Mesenchymal stem cell (in vitro differentiated cells and primary cell): ENCODE measurements at regions not wholly inside any gene's neighbourhood (a gene's known extent, or its start where the extent isn't known, plus 50 kb on each side); places are given as distances from the start of the nearest gene placed in this dataset.
"Not testable (repeated sequence)": the region's sequence is repeated elsewhere in the genome, so short reads cannot be mapped to it uniquely, and the experiment has no call there.

Source experiments
- DNase-seq: peaks from one replicate; pipeline ENCODE4 v3.0.0-alpha.2; 2013
- H2AFZ ChIP-seq: one replicate; pipeline ENCODE4 v1.6.1; 2013; ENCODE audit warnings: low read depth, mild to moderate bottlenecking, control low read depth, inconsistent platforms, low read length, moderate library complexity
- H2AK5ac ChIP-seq: 2 replicates; pipeline ENCODE4 v1.6.1; 2013; ENCODE audit warnings: low read length, moderate library complexity, mild to moderate bottlenecking, inconsistent platforms; ENCODE audit not compliant: severe bottlenecking
- H2BK120ac ChIP-seq: one replicate; pipeline ENCODE4 v1.6.1; 2013; ENCODE audit warnings: low read depth, mild to moderate bottlenecking, inconsistent platforms, low read length, moderate library complexity
- H2BK12ac ChIP-seq, 2 experiments: one replicate each; pipeline ENCODE4 v1.6.1; 2013; ENCODE audit warnings: inconsistent platforms in 2 of 2, low read length in 2 of 2, mild to moderate bottlenecking in 2 of 2, moderate library complexity in 2 of 2, control low read depth in 1 of 2
- H2BK15ac ChIP-seq: one replicate; pipeline ENCODE4 v1.6.1; 2013; ENCODE audit warnings: mild to moderate bottlenecking, low read depth, inconsistent platforms; ENCODE audit not compliant: poor library complexity, severe bottlenecking
- H2BK5ac ChIP-seq: 2 replicates; pipeline ENCODE4 v1.6.1; 2013; ENCODE audit warnings: low read depth, mild to moderate bottlenecking, low read length, control low read depth, inconsistent platforms; ENCODE audit not compliant: poor library complexity, severe bottlenecking
- H3K14ac ChIP-seq, 2 experiments: one replicate each; pipeline ENCODE4 v1.6.1; 2013; ENCODE audit warnings: inconsistent platforms in 2 of 2, low read length in 2 of 2, control low read depth in 1 of 2, mild to moderate bottlenecking in 1 of 2, moderate library complexity in 1 of 2
- H3K18ac ChIP-seq, 2 experiments: one replicate each; pipeline ENCODE4 v1.6.1; 2013; ENCODE audit warnings: inconsistent platforms in 2 of 2, low read length in 2 of 2, control low read depth in 1 of 2, low read depth in 1 of 2, mild to moderate bottlenecking in 1 of 2
- H3K23ac ChIP-seq, 2 experiments: one replicate each; pipeline ENCODE4 v1.6.1; 2013; ENCODE audit warnings: inconsistent platforms in 2 of 2, low read length in 2 of 2, mild to moderate bottlenecking in 2 of 2, moderate library complexity in 2 of 2, control low read depth in 1 of 2
- H3K27ac ChIP-seq: 2 replicates; pipeline ENCODE4 v1.5.1; 2013; ENCODE audit warnings: mild to moderate bottlenecking, moderate library complexity, low read length, control low read depth, inconsistent platforms; ENCODE audit not compliant: poor library complexity, severe bottlenecking
- H3K27me3 ChIP-seq, 2 experiments: 2 replicates each; pipeline versions ENCODE4 v1.6.1 to v1.7.0; 2013; ENCODE audit warnings: low read length in 2 of 2, mild to moderate bottlenecking in 2 of 2, moderate library complexity in 2 of 2, control low read depth in 1 of 2, inconsistent platforms in 1 of 2; ENCODE audit not compliant: control insufficient read depth in 1 of 2, insufficient read depth in 1 of 2
- H3K36me3 ChIP-seq, 2 experiments: 2 replicates each; pipeline versions ENCODE4 v1.6.1 to v1.7.0; 2013; ENCODE audit warnings: low read length in 2 of 2, control low read depth in 1 of 2, inconsistent platforms in 1 of 2, low read depth in 1 of 2, mild to moderate bottlenecking in 1 of 2; ENCODE audit not compliant: insufficient read depth in 2 of 2, control insufficient read depth in 1 of 2
- H3K4ac ChIP-seq, 2 experiments: one replicate each; pipeline ENCODE4 v1.6.1; 2013; ENCODE audit warnings: inconsistent platforms in 2 of 2, low read length in 2 of 2, mild to moderate bottlenecking in 2 of 2, moderate library complexity in 2 of 2, control low read depth in 1 of 2, low read depth in 1 of 2
- H3K4me1 ChIP-seq: 2 replicates; pipeline ENCODE4 v1.6.1; 2013; ENCODE audit warnings: low read depth, low read length, control low read depth; ENCODE audit not compliant: control insufficient read depth, insufficient read depth
- H3K4me2 ChIP-seq: 2 replicates; pipeline ENCODE4 v1.6.1; 2013; ENCODE audit warnings: low read length, mild to moderate bottlenecking, inconsistent platforms; ENCODE audit not compliant: poor library complexity, severe bottlenecking
- H3K4me3 ChIP-seq, 2 experiments: 2 replicates each; pipeline versions ENCODE4 v1.5.1 to v1.7.0; 2013; ENCODE audit warnings: low read length in 2 of 2, mild to moderate bottlenecking in 2 of 2, control low read depth in 1 of 2, low read depth in 1 of 2; ENCODE audit not compliant: insufficient read depth in 1 of 2
- H3K79me1 ChIP-seq: replicated peaks from 2 replicates; pipeline ENCODE4 v1.6.1; 2013; ENCODE audit warnings: mild to moderate bottlenecking, control low read depth, low read length, inconsistent platforms; ENCODE audit not compliant: poor library complexity, severe bottlenecking
- H3K9ac ChIP-seq: 2 replicates; pipeline ENCODE4 v1.7.0; 2013; ENCODE audit warnings: mild to moderate bottlenecking, low read length, moderate library complexity
- H3K9me3 ChIP-seq: 2 replicates; pipeline ENCODE4 v1.7.0; 2013; ENCODE audit warnings: mild to moderate bottlenecking, low read length; ENCODE audit not compliant: control insufficient read depth
- H4K8ac ChIP-seq: one replicate; pipeline ENCODE4 v1.6.1; 2013; ENCODE audit warnings: inconsistent platforms, mild to moderate bottlenecking, low read length, moderate library complexity
- H4K91ac ChIP-seq: one replicate; pipeline ENCODE4 v1.6.1; 2013; ENCODE audit warnings: mild to moderate bottlenecking, low read length, inconsistent platforms
- WGBS: methylation state at CpG from one replicate; pipeline ENCODE4 v1.1.7; 2013; ENCODE audit warnings: mixed read lengths; 5-methylcytosine and 5-hydroxymethylcytosine counted together

DNA sequence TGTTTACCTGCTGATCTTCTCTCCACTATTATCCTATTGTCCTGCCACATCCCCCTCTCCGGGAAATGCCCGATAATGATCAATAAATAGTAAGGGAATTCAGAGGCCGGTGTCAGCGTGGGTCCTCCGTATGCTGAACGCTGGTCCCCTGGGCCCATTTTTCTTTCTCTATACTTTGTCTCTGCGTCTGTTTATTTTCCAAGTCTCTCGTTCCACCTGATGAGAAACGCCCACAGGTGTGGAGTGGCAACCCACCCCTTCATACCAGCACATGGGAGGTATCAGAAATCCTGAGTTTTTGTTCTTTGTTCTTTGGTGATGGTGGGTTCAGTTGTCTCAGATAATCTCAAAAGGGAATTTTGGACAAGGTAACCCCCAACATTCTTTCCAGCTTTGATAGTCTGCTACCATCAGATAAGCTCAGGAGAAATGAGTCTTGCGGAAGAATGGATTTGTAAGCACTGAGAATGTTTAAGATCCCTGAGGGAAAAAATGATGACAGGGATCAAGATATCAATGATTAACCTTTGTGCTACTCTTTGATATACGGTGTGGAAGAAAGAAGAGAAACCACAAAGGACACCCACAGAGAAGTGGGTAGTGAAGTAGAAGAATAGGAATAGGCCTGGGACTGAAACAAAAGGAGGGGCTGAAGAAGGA, 117.9 kb downstream of the CEP44 start:
- Histone ChIP-seq H3K27me3 (no peaks in the 10 kb centered on the region), H3K23ac (no peak overlapping the region), H2BK15ac (no peak overlapping the region), H2BK120ac (no peak overlapping the region), H3K36me3 (no peaks in the 10 kb centered on the region), H2AFZ (no peak overlapping the region), H3K27ac (peak overlapping the region; percentile 86), H3K9ac (no peak overlapping the region), H3K4me3 (no peak overlapping the region), H3K4me2 (peak overlapping the region; percentile 35), H3K14ac (no peak overlapping the region), H3K4ac (no peak overlapping the region), H4K8ac (no peak overlapping the region), H3K4me1 (peaks cover 12% of the 10 kb centered on the region), H2BK5ac (no peak overlapping the region), H2BK12ac (no peak overlapping the region), H2AK5ac (peak overlapping the region; percentile 86), H3K79me1 (no peaks in the 10 kb centered on the region), H3K9me3 (no peaks in the 10 kb centered on the region), H3K18ac (no peak overlapping the region), H4K91ac (no peak overlapping the region)
- 47% methylated on average over 11 of the region's 11 CpGs for WGBS
- DNase-seq = no peak

DNA sequence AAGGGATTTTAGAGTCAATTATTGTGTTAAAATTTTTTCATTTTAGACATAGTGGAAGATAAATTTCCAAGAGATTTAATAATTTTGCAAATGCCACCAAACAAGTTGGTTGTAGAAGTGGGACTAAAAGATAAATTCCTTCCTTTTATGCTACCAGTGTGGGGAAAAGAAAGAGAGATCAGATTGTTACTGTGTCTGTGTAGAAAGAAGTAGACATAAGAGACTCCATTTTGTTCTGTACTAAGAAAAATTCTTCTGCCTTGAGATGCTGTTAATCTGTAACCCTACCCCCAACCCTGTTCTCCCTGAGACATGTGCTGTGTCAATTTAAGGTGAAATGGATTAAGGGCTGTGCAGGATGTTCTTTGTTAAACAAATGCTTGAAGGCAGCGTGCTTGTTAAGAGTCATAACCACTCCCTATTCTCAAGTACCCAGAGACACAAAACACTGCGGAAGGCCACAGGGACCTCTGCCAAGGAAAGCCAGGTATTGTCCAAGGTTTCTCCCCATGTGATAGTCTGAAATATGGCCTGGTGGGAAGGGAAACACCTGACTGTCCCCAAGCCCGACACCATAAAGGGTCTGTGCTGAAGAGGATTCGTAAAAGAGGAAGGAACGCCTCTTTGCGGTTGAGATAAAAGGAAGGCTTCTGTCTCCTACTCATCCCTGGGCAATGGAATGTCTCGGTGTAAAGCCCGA, 117.0 kb downstream of the CEP44 start:
- H3K23ac ChIP-seq, H3K9me3 ChIP-seq, H2BK120ac ChIP-seq, H3K79me1 ChIP-seq, H2BK5ac ChIP-seq, DNase-seq, H3K4ac ChIP-seq, H3K18ac ChIP-seq, H3K14ac ChIP-seq, H2BK15ac ChIP-seq, H4K91ac ChIP-seq, H4K8ac ChIP-seq, H3K4me3 ChIP-seq, H2AFZ ChIP-seq, H3K36me3 ChIP-seq, H3K9ac ChIP-seq, H3K4me2 ChIP-seq, H3K27me3 ChIP-seq: not testable (repeated sequence)
- peak overlapping the region; percentile 90 for H2AK5ac ChIP-seq
- WGBS = 39% methylated on average over 4 of the region's 8 CpGs
- H3K27ac ChIP-seq = peak overlapping the region; percentile 43
- H3K4me1 ChIP-seq = peaks cover 12% of the 10 kb centered on the region
- peak overlapping the region in 1 of 2 experiments; percentile 52 for H2BK12ac ChIP-seq

DNA sequence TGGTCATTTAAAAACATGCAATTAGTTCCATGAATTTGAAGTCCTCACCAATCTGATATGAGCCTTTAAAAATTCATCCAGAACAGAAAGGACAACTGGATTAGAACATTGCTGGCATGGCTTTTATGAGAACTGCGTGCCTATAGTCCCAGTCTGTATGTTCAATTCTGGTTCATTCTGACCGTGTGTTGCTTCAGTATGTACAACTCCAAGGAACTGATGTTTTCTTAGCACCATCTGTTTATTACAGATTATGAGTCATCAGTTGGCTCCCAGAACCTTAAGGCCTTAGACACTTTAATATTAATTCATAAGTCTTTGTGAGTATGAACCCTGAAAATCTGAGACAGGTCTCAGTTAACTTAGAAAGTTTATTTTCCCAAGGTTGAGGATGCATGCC, 115.0 kb downstream of the CEP44 start:
- Histone ChIP-seq H3K27ac (no peak overlapping the region), H3K14ac (no peak overlapping the region), H3K27me3 (no peaks in the 10 kb centered on the region), H3K18ac (no peak overlapping the region), H3K9ac (no peak overlapping the region), H3K4me1 (peaks cover 12% of the 10 kb centered on the region), H2BK12ac (no peak overlapping the region), H2BK15ac (no peak overlapping the region), H3K4me2 (no peak overlapping the region), H4K8ac (no peak overlapping the region), H2BK120ac (no peak overlapping the region), H3K4ac (no peak overlapping the region), H3K9me3 (no peaks in the 10 kb centered on the region), H3K79me1 (no peaks in the 10 kb centered on the region), H3K23ac (no peak overlapping the region), H3K4me3 (no peak overlapping the region), H4K91ac (no peak overlapping the region), H2AK5ac (no peak overlapping the region), H2BK5ac (no peak overlapping the region), H3K36me3 (no peaks in the 10 kb centered on the region), H2AFZ (no peak overlapping the region)
- DNase-seq = peak; percentile 75
- 92% methylated on average over 1 of the region's 2 CpGs for WGBS

DNA sequence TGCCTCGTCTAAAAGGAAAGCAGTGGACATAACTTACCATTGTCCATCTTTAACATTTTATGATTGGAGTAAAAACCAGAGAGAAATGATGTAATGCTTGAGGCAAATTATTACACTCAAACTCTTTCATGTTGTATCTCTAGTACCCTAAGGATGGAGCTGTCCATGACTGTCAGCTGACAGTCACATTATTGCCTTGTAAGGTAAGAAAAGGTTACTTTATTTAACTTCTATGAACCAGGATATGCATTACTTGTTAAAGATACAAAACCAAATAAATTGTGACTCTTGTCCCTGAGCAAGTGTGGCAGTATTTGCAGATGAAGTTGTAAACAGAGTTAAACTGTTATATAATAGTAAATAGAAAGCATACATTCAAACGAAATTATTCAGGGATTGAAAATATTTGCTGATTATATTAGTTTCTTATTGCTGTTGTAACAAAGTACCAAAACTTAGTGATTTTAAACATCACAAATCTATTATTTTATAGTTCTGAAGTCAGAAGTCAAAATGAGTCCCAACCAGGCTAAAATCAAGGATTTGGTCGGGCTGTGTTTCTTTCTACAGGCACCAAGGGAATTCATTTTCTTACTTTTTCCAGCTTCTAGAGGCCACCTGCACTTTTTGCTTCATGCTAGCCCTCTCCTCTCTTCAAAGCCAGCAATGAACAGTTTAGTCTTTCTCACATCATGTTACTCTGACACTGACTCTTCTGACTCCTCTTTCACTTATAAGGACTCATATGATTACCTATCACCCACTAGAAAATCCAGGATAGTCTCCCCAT, 113.8 kb downstream of the CEP44 start:
- Histone ChIP-seq H3K36me3 (no peaks in the 10 kb centered on the region), H3K9ac (no peak overlapping the region), H3K27ac (no peak overlapping the region), H2AK5ac (peak overlapping the region; percentile 54), H3K79me1 (no peaks in the 10 kb centered on the region), H3K4me1 (peaks cover 8% of the 10 kb centered on the region), H2BK15ac (no peak overlapping the region), H3K27me3 (no peaks in the 10 kb centered on the region), H2BK120ac (no peak overlapping the region), H2AFZ (no peak overlapping the region), H4K8ac (no peak overlapping the region), H3K18ac (no peak overlapping the region), H2BK5ac (no peak overlapping the region), H3K4me3 (no peak overlapping the region), H4K91ac (no peak overlapping the region), H3K9me3 (no peaks in the 10 kb centered on the region), H2BK12ac (no peak overlapping the region), H3K4me2 (no peak overlapping the region), H3K23ac (no peak overlapping the region), H3K14ac (no peak overlapping the region), H3K4ac (no peak overlapping the region)
- no peak for DNase-seq
- 92% methylated on average over 1 of the region's 3 CpGs for WGBS
